GM21390 (cell line): ENCODE measurements at regions not wholly inside any gene's neighbourhood (a gene's known extent, or its start where the extent isn't known, plus 50 kb on each side); places are given as distances from the start of the nearest gene placed in this dataset.

Experiments
- ATAC-seq: cut with Tn5 transposase; IDR thresholded peaks from one replicate; pipeline ENCODE4 v1.9.1; 2021; ENCODE audit not compliant: unreplicated experiment

GRCh38 chr11:116452461-116452860 is 320.3 kb downstream of the BUD13 start:
- no peak for ATAC-seq

- no peak for ATAC-seq
Observed at GRCh38 chr11:116449522-116449921, 323.3 kb downstream of the BUD13 start.

- no peak for ATAC-seq
Observed at GRCh38 chr11:116446048-116446941, 326.5 kb downstream of the BUD13 start.

- no peak for ATAC-seq
Observed at GRCh38 chr11:116445108-116446047, 327.4 kb downstream of the BUD13 start.

- ATAC-seq = no peak
Observed at GRCh38 chr11:116442238-116442752, 330.5 kb downstream of the BUD13 start.

GRCh38 chr11:116439361-116439677 is 333.5 kb downstream of the BUD13 start:
- no peak for ATAC-seq

- no peak for ATAC-seq
Observed at GRCh38 chr11:116438651-116439360, 334.0 kb downstream of the BUD13 start.

GRCh38 chr11:116434986-116435385 is 337.8 kb downstream of the BUD13 start:
- no peak for ATAC-seq

GRCh38 chr11:116432301-116432700 is 340.5 kb downstream of the BUD13 start:
- ATAC-seq = no peak

- no peak for ATAC-seq
Observed at GRCh38 chr11:116431842-116432241, 340.9 kb downstream of the BUD13 start.

GRCh38 chr11:116428638-116428975 is 344.2 kb downstream of the BUD13 start:
- ATAC-seq = no peak

GRCh38 chr11:116427903-116428637 is 344.7 kb downstream of the BUD13 start:
- ATAC-seq = no peak

GRCh38 chr11:116427337-116427902 is 345.4 kb downstream of the BUD13 start:
- ATAC-seq = no peak

GRCh38 chr11:116426761-116427160 is 346.0 kb downstream of the BUD13 start:
- ATAC-seq = no peak

GRCh38 chr11:116424615-116425261 is 348.0 kb downstream of the BUD13 start:
- no peak for ATAC-seq

GRCh38 chr11:116422956-116423600 is 349.7 kb downstream of the BUD13 start:
- no peak for ATAC-seq

- ATAC-seq = no peak
Observed at GRCh38 chr11:116422556-116422955, 350.2 kb downstream of the BUD13 start.

GRCh38 chr11:116421529-116422185 is 351.1 kb downstream of the BUD13 start:
- no peak for ATAC-seq
